Stomach (tissue), 4 donors: ENCODE measurements at regions not wholly inside any gene's neighbourhood (a gene's known extent, or its start where the extent isn't known, plus 50 kb on each side); places are given as distances from the start of the nearest gene placed in this dataset.

Experiments
- CTCF ChIP-seq, 7 experiments: fragments of 450-650 bp in 4 of 7; fragments of 200-600 bp in 3 of 7; sonication (generic) in 3 of 7; IDR thresholded peaks; one replicate each; pipeline ENCODE4 v1.5.1; 2016 to 2019; ENCODE audit warnings: antibody characterized with exemption in 7 of 7, control low read depth in 2 of 7, mild to moderate bottlenecking in 1 of 7
- POLR2AphosphoS5 ChIP-seq, 3 donors: sonication (generic); formaldehyde crosslinking; IDR thresholded peaks; one replicate each; pipeline ENCODE4 v1.6.1; 2016; ENCODE audit warnings: antibody characterized with exemption in 3 of 3

DNA sequence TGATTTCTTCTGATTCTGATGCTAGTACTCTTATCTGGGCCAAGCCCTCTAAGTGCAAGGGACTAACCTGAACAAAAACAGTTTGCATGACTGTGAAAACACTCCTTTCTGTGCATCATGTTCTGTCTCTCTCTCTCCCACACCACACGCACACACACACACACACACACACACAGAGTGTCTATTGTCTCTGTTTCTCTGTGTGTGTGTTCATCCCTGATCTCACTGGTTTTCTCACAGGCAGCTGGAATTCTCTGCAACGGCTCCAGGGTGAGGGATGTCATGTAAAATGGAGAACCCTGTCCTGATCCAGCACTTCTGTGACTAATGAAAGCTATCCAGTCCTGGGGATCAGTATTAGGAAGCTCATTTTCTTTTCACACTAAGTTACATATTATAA is 453.1 kb upstream of the RGMB start:
- no peak for TF ChIP-seq CTCF (IDR thresholded peaks at IDR 0.05)
- no peak for TF ChIP-seq POLR2AphosphoS5 (IDR thresholded peaks at IDR 0.05)
